ENCODE measurements at regions not wholly inside any gene's neighbourhood (a gene's known extent, or its start where the extent isn't known, plus 50 kb on each side); places are given as distances from the start of the nearest gene placed in this dataset.
A peak's percentile ranks its signal among the peaks of the same experiment; 100 is the strongest.

- no peak overlapping the region for H3K4me3 Mint-ChIP-seq
- ATAC-seq (replicated peaks in 1 of 2): no peak
- no peaks in the 10 kb centered on the region for H3K4me1 Mint-ChIP-seq (ENCODE audit: low read depth)
- no peak overlapping the region for H3K27ac Mint-ChIP-seq
- DNase-seq: no peak
- H3K9me3 Mint-ChIP-seq: peaks cover 4 to 9% of the 10 kb centered on the region in 2 donors
- no peaks in the 10 kb centered on the region for H3K36me3 Mint-ChIP-seq (ENCODE audit: insufficient read depth in 2 of 2)
- no peaks in the 10 kb centered on the region for H3K27me3 Mint-ChIP-seq (ENCODE audit: low read depth)
Measured at GRCh38 chr5:67660149-67660548, 463.6 kb upstream of the CD180 start.

- no peak for ATAC-seq (replicated peaks in 1 of 2)
- Mint-ChIP-seq H3K9me3 (peaks cover 3 to 9% of the 10 kb centered on the region in 2 donors), H3K27me3 (ENCODE audit: low read depth) (no peaks in the 10 kb centered on the region), H3K27ac (no peak overlapping the region), H3K36me3 (ENCODE audit: insufficient read depth in 2 of 2) (no peaks in the 10 kb centered on the region), H3K4me3 (no peak overlapping the region), H3K4me1 (ENCODE audit: low read depth) (no peaks in the 10 kb centered on the region)
- DNase-seq: no peak
Measured at GRCh38 chr5:67659288-67659687, 462.7 kb upstream of the CD180 start.

- Mint-ChIP-seq H3K36me3 (ENCODE audit: insufficient read depth in 2 of 2) (no peaks in the 10 kb centered on the region), H3K4me3 (no peak overlapping the region), H3K27me3 (ENCODE audit: low read depth) (no peaks in the 10 kb centered on the region), H3K27ac (no peak overlapping the region), H3K4me1 (ENCODE audit: low read depth) (no peaks in the 10 kb centered on the region), H3K9me3 (peaks cover 0 to 1% of the 10 kb centered on the region in 2 donors)
- no peak for DNase-seq
- ATAC-seq (replicated peaks in 1 of 2): no peak
Measured at GRCh38 chr5:67657055-67657454, 460.5 kb upstream of the CD180 start.

- Mint-ChIP-seq H3K4me1 (ENCODE audit: low read depth) (no peaks in the 10 kb centered on the region), H3K4me3 (no peak overlapping the region), H3K27ac (no peak overlapping the region), H3K36me3 (ENCODE audit: insufficient read depth in 2 of 2) (no peaks in the 10 kb centered on the region), H3K9me3 (no peaks in the 10 kb centered on the region), H3K27me3 (ENCODE audit: low read depth) (no peaks in the 10 kb centered on the region)
- DNase-seq (no peak), ATAC-seq (replicated peaks in 1 of 2) (peak in 1 of 2 donors; percentile 64)
Measured at GRCh38 chr5:67652201-67652600, 455.6 kb upstream of the CD180 start.

GRCh38 chr5:67651180-67651579, 454.6 kb upstream of the CD180 start:
- H3K9me3 Mint-ChIP-seq: no peaks in the 10 kb centered on the region
- peaks cover 5% of the 10 kb centered on the region for H3K4me1 Mint-ChIP-seq (ENCODE audit: low read depth)
- no peaks in the 10 kb centered on the region for H3K27me3 Mint-ChIP-seq (ENCODE audit: low read depth)
- DNase-seq (no peak), ATAC-seq (replicated peaks in 1 of 2) (no peak)
- no peaks in the 10 kb centered on the region for H3K36me3 Mint-ChIP-seq (ENCODE audit: insufficient read depth in 2 of 2)
- H3K27ac Mint-ChIP-seq: no peak overlapping the region
- no peak overlapping the region for H3K4me3 Mint-ChIP-seq

GRCh38 chr5:67648201-67648671, 451.6 kb upstream of the CD180 start:
- H3K9me3 Mint-ChIP-seq: no peaks in the 10 kb centered on the region
- H3K4me1 Mint-ChIP-seq (ENCODE audit: low read depth): peaks cover 7% of the 10 kb centered on the region
- ATAC-seq (replicated peaks in 1 of 2) (no peak), DNase-seq (no peak)
- H3K27ac Mint-ChIP-seq: no peak overlapping the region
- no peaks in the 10 kb centered on the region for H3K27me3 Mint-ChIP-seq (ENCODE audit: low read depth)
- H3K36me3 Mint-ChIP-seq (ENCODE audit: insufficient read depth in 2 of 2): no peaks in the 10 kb centered on the region
- H3K4me3 Mint-ChIP-seq: no peak overlapping the region

- ATAC-seq (replicated peaks in 1 of 2) (no peak), DNase-seq (no peak)
- H3K27ac Mint-ChIP-seq: no peak overlapping the region
- H3K4me1 Mint-ChIP-seq (ENCODE audit: low read depth): peaks cover 7% of the 10 kb centered on the region
- no peaks in the 10 kb centered on the region for H3K36me3 Mint-ChIP-seq (ENCODE audit: insufficient read depth in 2 of 2)
- H3K27me3 Mint-ChIP-seq (ENCODE audit: low read depth): no peaks in the 10 kb centered on the region
- no peaks in the 10 kb centered on the region for H3K9me3 Mint-ChIP-seq
- no peak overlapping the region for H3K4me3 Mint-ChIP-seq
Measured at GRCh38 chr5:67647772-67648171, 451.2 kb upstream of the CD180 start.

GRCh38 chr5:67644221-67644920, 447.8 kb upstream of the CD180 start:
- DNase-seq: no peak

GRCh38 chr5:67643536-67643935, 446.9 kb upstream of the CD180 start:
- H3K36me3 Mint-ChIP-seq (ENCODE audit: insufficient read depth in 2 of 2): no peaks in the 10 kb centered on the region
- ATAC-seq (replicated peaks in 1 of 2) (no peak), DNase-seq (no peak)
- H3K27ac Mint-ChIP-seq: no peak overlapping the region
- H3K9me3 Mint-ChIP-seq: no peaks in the 10 kb centered on the region
- H3K4me1 Mint-ChIP-seq (ENCODE audit: low read depth): peaks cover 7% of the 10 kb centered on the region
- no peaks in the 10 kb centered on the region for H3K27me3 Mint-ChIP-seq (ENCODE audit: low read depth)
- H3K4me3 Mint-ChIP-seq: no peak overlapping the region

More at GRCh38 chr5:67644221-67644920, 447.8 kb upstream of the CD180 start:
- H3K4me1 Mint-ChIP-seq (ENCODE audit: low read depth): peaks cover 7% of the 10 kb centered on the region
- H3K4me3 Mint-ChIP-seq: no peak overlapping the region
- H3K36me3 Mint-ChIP-seq (ENCODE audit: insufficient read depth in 2 of 2): no peaks in the 10 kb centered on the region
- no peak overlapping the region for H3K27ac Mint-ChIP-seq
- ATAC-seq (replicated peaks in 1 of 2): no peak
- H3K27me3 Mint-ChIP-seq (ENCODE audit: low read depth): no peaks in the 10 kb centered on the region
- no peaks in the 10 kb centered on the region for H3K9me3 Mint-ChIP-seq

- no peak overlapping the region for H3K27ac Mint-ChIP-seq
- no peaks in the 10 kb centered on the region for H3K36me3 Mint-ChIP-seq (ENCODE audit: insufficient read depth in 2 of 2)
- DNase-seq (no peak), ATAC-seq (replicated peaks in 1 of 2) (no peak)
- no peak overlapping the region for H3K4me3 Mint-ChIP-seq
- H3K4me1 Mint-ChIP-seq (ENCODE audit: low read depth): no peaks in the 10 kb centered on the region
- no peaks in the 10 kb centered on the region for H3K9me3 Mint-ChIP-seq
- no peaks in the 10 kb centered on the region for H3K27me3 Mint-ChIP-seq (ENCODE audit: low read depth)
Measured at GRCh38 chr5:67639976-67640375, 443.4 kb upstream of the CD180 start.

- Mint-ChIP-seq H3K4me3 (no peak overlapping the region), H3K9me3 (peaks cover 0 to 1% of the 10 kb centered on the region in 2 donors), H3K27me3 (ENCODE audit: low read depth) (no peaks in the 10 kb centered on the region), H3K36me3 (ENCODE audit: insufficient read depth in 2 of 2) (no peaks in the 10 kb centered on the region), H3K4me1 (ENCODE audit: low read depth) (no peaks in the 10 kb centered on the region), H3K27ac (no peak overlapping the region)
- DNase-seq (no peak), ATAC-seq (replicated peaks in 1 of 2) (no peak)
Measured at GRCh38 chr5:67639313-67639712, 442.7 kb upstream of the CD180 start.

GRCh38 chr5:67636850-67637524, 440.4 kb upstream of the CD180 start:
- no peaks in the 10 kb centered on the region for H3K4me1 Mint-ChIP-seq (ENCODE audit: low read depth)

GRCh38 chr5:67636091-67636490, 439.5 kb upstream of the CD180 start:
- H3K27ac Mint-ChIP-seq: no peak overlapping the region
- no peaks in the 10 kb centered on the region for H3K4me1 Mint-ChIP-seq (ENCODE audit: low read depth)
- ATAC-seq (replicated peaks in 1 of 2): no peak
- peaks cover 1 to 6% of the 10 kb centered on the region in 2 donors for H3K9me3 Mint-ChIP-seq
- DNase-seq: no peak
- H3K4me3 Mint-ChIP-seq: no peak overlapping the region
- no peaks in the 10 kb centered on the region for H3K27me3 Mint-ChIP-seq (ENCODE audit: low read depth)
- H3K36me3 Mint-ChIP-seq (ENCODE audit: insufficient read depth in 2 of 2): peaks cover 0 to 2% of the 10 kb centered on the region in 2 donors

More at GRCh38 chr5:67636850-67637524, 440.4 kb upstream of the CD180 start:
- ATAC-seq (replicated peaks in 1 of 2) (no peak), DNase-seq (no peak)
- Mint-ChIP-seq H3K27ac (no peak overlapping the region), H3K27me3 (ENCODE audit: low read depth) (no peaks in the 10 kb centered on the region), H3K36me3 (ENCODE audit: insufficient read depth in 2 of 2) (no peaks in the 10 kb centered on the region), H3K4me3 (no peak overlapping the region), H3K9me3 (peaks cover 1 to 4% of the 10 kb centered on the region in 2 donors)

Measured in activated T-cell treated with anti-CD3 and anti-CD28 coated beads, Interleukin-2, amount 50 U/mL, for 72 hours (primary cell).